Body of pancreas (tissue), 4 donors: ENCODE measurements at regions not wholly inside any gene's neighbourhood (a gene's known extent, or its start where the extent isn't known, plus 50 kb on each side); places are given as distances from the start of the nearest gene placed in this dataset.

Source experiments
- POLR2A ChIP-seq, 3 donors: fragments of 450-650 bp; IDR thresholded peaks; one replicate each; pipeline ENCODE4 v1.6.1; 2016; ENCODE audit warnings: antibody characterized with exemption in 3 of 3, mild to moderate bottlenecking in 2 of 3
- TF ChIP-seq, protein P1 (sequence below), 7 experiments: fragments of 450-650 bp in 4 of 7; fragments of 200-600 bp in 3 of 7; sonication (generic) in 3 of 7; IDR thresholded peaks; one replicate each; pipeline ENCODE4 v1.5.1; 2016 to 2019; ENCODE audit warnings: antibody characterized with exemption in 7 of 7

DNA sequence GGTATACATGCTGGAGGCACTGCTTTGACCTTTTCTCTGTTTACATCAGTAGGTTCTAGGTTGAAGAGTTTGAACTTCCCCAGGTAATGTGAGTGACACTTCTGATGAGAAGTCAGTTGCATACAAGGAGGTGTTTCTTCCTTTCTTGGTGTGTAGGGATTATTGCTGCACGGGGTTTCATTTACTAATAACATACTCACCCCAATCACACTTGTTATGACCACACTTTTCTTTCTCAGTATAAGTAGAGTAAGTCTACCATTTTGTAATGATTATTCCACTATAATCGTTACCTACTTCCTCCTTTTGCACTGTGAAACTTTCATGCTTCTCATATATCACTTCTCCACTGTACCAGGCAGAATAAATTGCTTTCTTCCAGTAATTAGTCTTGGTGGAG lies 138.0 kb downstream of the TNFSF13B start:
- TF ChIP-seq, protein P1, sequence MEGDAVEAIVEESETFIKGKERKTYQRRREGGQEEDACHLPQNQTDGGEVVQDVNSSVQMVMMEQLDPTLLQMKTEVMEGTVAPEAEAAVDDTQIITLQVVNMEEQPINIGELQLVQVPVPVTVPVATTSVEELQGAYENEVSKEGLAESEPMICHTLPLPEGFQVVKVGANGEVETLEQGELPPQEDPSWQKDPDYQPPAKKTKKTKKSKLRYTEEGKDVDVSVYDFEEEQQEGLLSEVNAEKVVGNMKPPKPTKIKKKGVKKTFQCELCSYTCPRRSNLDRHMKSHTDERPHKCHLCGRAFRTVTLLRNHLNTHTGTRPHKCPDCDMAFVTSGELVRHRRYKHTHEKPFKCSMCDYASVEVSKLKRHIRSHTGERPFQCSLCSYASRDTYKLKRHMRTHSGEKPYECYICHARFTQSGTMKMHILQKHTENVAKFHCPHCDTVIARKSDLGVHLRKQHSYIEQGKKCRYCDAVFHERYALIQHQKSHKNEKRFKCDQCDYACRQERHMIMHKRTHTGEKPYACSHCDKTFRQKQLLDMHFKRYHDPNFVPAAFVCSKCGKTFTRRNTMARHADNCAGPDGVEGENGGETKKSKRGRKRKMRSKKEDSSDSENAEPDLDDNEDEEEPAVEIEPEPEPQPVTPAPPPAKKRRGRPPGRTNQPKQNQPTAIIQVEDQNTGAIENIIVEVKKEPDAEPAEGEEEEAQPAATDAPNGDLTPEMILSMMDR (IDR thresholded peaks at IDR 0.05) = no peak
- no peak for TF ChIP-seq POLR2A (IDR thresholded peaks at IDR 0.05)
